GM18861 (cell line): ENCODE measurements at regions not wholly inside any gene's neighbourhood (a gene's known extent, or its start where the extent isn't known, plus 50 kb on each side); places are given as distances from the start of the nearest gene placed in this dataset.

Experiments used
- ATAC-seq: cut with Tn5 transposase; IDR thresholded peaks from one replicate; pipeline ENCODE4 v1.9.1; 2021; ENCODE audit not compliant: unreplicated experiment

GRCh38 chr14:101117543-101117942 is 214.0 kb upstream of the RTL1 start:
- ATAC-seq = no peak

- ATAC-seq = no peak
Observed at GRCh38 chr14:101118233-101118632, 214.7 kb upstream of the RTL1 start.

GRCh38 chr14:101118746-101119591 is 215.4 kb upstream of the RTL1 start:
- ATAC-seq = no peak

- no peak for ATAC-seq
Observed at GRCh38 chr14:101119830-101120571, 216.5 kb upstream of the RTL1 start.

GRCh38 chr14:101120641-101121507 is 217.4 kb upstream of the RTL1 start:
- ATAC-seq = no peak

GRCh38 chr14:101121508-101122139 is 218.1 kb upstream of the RTL1 start:
- ATAC-seq = no peak

- no peak for ATAC-seq
Observed at GRCh38 chr14:101122237-101123141, 219.0 kb upstream of the RTL1 start.

- ATAC-seq = no peak
Observed at GRCh38 chr14:101123618-101124510, 220.3 kb upstream of the RTL1 start.

GRCh38 chr14:101124815-101125214 is 221.3 kb upstream of the RTL1 start:
- no peak for ATAC-seq

- no peak for ATAC-seq
Observed at GRCh38 chr14:101125313-101125712, 221.8 kb upstream of the RTL1 start.

- ATAC-seq = no peak
Observed at GRCh38 chr14:101125719-101126651, 222.5 kb upstream of the RTL1 start.

- ATAC-seq = no peak
Observed at GRCh38 chr14:101126731-101127130, 223.2 kb upstream of the RTL1 start.

GRCh38 chr14:101127224-101127623 is 223.7 kb upstream of the RTL1 start:
- ATAC-seq = no peak

GRCh38 chr14:101128478-101129321 is 225.2 kb upstream of the RTL1 start:
- no peak for ATAC-seq

- no peak for ATAC-seq
Observed at GRCh38 chr14:101129521-101130167, 226.1 kb upstream of the RTL1 start.

GRCh38 chr14:101130861-101131260 is 227.3 kb upstream of the RTL1 start:
- ATAC-seq = no peak
